RPMI8226 (cell line): ENCODE measurements at regions not wholly inside any gene's neighbourhood (a gene's known extent, or its start where the extent isn't known, plus 50 kb on each side); places are given as distances from the start of the nearest gene placed in this dataset.
A peak's percentile ranks its signal among the peaks of the same experiment; 100 is the strongest.
"Not testable (repeated sequence)": the region's sequence is repeated elsewhere in the genome, so short reads cannot be mapped to it uniquely, and the experiment has no call there.

Source experiments
- DNase-seq: peaks from one replicate; pipeline ENCODE4 v3.0.0-alpha.2; 2015

GRCh38 chr3:33957176-33957575 is 158.7 kb downstream of the PDCD6IP start:
- no peak for DNase-seq

DNA sequence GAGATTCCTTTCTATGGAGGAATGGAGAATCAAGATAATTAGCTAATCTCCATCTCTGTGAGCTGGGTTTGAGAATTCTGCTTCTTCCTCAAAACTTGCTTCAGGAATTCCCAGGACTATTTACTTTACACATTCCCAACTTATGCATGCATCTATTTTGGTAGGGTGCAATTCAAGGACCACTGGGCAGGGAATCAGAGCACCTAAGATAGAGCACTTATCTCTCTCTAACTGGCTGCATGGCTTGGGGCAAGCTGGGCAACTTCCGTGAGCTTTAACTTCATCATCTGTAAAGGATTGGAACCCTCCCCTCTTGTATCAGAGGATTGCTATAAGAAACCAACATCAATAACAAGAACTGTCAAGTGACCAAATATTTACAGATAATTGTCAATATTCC is 160.2 kb downstream of the PDCD6IP start:
- DNase-seq: no peak

DNA sequence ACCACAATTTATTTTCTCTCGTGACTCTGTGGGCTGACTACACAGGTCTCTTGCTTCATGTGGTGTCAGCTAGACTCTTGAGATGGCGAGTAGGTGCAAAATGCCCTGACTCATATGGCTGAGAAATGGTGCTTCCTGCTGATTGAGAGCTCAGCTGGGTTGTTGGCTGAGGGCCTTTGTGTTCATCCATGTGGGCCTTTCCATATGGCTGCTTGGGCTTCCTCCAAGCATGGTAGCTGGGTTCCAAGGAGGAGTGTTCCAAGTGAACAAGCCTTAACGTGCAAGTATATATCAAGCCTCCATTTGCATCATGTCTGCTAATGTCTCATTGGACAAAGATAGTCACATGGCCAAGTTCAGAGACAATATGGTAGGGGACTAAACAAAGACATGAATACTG is 164.0 kb downstream of the PDCD6IP start:
- DNase-seq: no peak

DNA sequence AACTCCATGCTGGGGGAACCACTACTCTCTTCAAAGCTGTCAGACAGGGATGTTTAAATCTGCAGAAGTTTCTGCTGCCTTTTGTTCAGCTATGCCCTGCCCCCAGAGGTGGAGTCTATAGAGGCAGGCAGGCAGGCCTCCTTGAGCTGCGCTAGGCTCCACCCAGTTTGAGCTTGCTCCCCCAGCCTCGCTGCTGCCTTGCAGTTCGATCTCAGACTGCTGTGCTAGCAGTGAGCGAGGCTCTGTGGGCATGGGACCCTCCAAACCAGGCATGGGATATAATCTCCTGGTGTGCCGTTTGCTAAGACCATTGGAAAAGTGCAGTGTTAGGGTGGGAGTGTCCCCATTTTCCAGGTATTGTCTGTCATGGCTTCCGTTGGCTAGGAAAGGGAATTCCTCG is 171.8 kb downstream of the PDCD6IP start:
- not testable (repeated sequence) for DNase-seq

DNA sequence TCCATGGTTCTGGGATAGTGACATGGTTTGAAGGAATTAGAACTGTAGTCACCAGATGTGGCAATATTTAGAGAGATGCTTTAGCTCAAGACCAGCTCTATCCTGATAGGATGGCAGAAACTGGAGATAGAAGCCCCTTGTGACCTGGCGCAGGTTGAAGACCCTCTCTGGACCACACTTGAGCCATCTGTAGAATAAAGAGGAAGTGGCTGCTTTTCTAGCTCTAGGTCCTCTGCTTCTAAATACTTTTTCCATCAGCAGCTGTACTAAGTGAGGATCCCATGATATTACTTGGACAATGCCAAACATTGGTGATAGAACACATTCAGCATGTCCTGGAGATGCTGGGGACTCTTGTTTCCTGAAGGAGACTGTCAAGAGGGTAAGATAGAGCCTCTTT is 172.6 kb downstream of the PDCD6IP start:
- no peak for DNase-seq

DNA sequence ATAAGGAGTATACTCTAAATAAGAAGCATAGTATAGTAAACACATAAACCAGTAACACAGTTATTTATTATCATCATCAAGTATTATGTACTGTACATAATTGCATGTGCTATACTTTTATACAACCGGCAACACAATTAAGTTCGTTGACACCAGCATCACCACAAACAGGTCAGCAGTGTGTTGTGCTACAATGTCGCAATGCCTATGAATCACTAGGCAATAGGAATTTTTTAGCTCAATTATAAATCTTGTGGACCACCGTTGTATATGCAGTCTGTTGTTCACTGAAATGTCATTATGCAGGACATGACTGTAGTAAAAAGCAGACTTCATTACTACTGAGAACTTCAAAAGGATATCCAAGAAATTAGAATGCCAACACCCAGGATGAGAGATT is 177.0 kb downstream of the PDCD6IP start:
- no peak for DNase-seq

DNA sequence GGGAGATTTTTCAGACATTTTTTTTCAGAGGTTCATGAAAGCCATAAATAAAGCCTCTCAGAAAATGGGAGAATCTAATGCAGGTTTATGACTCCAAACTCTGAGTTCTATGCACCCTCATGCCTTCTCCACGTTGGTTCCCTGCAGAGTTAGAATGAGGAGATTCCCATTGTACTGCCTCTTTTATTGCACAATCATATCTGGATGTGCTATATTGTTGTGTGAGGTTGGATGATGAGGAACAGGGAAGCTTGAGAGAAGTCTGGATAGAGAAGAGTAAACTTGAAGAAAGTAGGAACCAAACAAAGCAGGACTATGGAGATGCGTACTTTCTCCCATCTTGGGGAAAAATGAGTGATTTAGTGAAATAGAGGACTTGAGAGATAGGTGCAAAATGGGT is 178.8 kb downstream of the PDCD6IP start:
- no peak for DNase-seq

DNA sequence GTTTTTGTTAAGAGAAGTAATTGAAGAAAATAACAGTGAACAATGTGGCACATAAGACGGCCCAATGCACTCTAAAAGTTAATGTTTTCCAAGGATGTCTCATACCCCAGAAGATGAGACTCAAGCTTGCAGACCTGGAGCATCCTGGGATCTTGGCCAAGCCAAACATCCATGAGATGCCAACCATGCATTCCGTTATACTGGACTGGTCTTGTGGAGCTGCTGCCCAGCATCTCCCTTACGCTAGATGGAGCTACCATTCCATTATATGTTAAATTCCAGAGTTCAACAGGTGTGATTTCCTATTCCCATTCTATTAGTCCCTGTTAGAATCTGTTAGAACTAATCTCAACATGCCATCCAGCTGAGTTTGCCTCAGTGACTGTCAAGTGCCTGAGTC is 181.8 kb downstream of the PDCD6IP start:
- DNase-seq: no peak

DNA sequence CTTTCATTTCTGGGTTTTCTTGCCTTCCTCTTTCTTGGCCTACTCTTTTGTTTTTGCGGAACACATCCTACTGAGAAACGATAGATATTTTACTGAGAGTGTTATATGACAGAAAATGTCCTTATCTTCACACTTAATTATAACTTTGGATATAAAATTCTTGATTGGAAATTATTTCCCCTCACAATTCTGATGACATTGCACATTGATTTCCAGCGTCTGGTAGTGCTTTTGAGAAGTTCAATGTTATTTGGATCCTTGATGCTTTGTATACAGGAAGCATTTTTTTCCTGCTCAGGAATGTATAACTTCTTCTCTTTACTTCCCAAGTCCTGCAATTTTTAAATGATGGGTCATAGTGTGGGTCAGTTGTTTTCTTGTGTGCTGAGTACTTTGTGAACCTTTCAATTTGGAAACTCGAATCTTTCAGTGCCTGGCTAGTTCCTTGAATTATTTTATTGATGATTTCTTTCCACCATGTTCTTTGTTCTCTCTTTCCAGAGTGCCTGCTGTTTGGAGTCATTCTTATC is 183.9 kb downstream of the PDCD6IP start:
- no peak for DNase-seq

GRCh38 chr3:33982949-33983348 is 184.5 kb downstream of the PDCD6IP start:
- not testable (repeated sequence) for DNase-seq

DNA sequence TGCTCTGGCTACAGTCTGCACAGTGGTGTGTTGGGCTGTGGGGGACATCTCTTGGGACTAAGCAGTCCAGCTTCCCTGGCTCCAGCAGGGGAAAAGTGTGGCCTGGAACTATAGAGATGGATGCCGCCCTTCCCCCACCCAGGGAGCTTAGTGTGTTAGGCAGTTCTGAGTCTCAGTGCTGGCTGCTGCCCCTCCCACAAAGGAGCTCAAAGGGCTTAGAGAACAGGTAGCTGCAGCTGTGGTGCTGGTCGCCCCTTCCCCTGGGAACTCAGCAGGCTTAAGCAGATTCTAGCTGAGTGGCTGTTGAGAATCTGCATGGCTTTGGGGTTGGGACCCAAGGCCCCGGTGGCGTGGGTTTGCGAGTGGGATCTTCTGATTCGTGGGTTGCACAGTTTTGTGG is 190.8 kb downstream of the PDCD6IP start:
- no peak for DNase-seq

GRCh38 chr3:33991673-33992072 is 193.2 kb downstream of the PDCD6IP start:
- DNase-seq: no peak

- no peak for DNase-seq
Observed at GRCh38 chr3:33993631-33994030, 195.2 kb downstream of the PDCD6IP start.

DNA sequence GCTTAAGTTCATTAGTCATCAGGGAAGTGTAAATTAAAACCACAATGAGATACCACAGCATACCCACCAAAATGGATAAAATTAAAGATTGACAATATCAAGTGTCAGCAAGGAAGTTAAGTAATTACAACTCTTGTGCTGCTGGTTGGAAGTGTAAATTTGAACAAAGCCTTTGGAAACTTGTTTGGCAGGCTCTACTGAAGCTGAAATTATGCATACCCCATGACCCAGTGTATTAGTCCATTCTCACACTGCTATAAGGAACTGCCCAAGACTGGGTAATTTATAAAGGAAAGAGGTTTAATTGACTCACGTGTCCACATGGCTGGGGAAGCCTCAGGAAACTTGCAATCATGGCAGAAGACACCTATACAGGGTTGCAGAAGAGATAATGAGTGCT is 196.1 kb downstream of the PDCD6IP start:
- no peak for DNase-seq

DNA sequence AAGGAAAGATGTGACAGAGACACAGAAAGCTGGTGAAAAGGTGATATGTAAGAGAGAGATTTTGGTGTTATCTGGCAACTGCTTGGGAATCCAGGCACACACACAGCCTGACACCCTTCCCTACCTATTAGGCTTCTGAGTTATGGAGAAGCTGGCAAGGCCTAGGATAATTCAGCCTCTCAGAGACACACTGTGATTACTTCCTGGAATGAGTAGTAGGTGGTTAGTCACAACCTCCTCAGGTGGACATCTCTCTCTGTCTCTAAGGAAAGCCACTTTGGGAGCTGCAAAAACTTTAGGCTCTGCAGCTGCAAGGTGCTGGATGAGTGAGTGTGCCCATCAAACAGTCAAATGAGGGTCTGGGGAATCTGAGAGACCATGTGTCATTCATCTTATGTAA is 201.9 kb downstream of the PDCD6IP start:
- DNase-seq: no peak

GRCh38 chr3:34001022-34001421 is 202.6 kb downstream of the PDCD6IP start:
- no peak for DNase-seq

DNA sequence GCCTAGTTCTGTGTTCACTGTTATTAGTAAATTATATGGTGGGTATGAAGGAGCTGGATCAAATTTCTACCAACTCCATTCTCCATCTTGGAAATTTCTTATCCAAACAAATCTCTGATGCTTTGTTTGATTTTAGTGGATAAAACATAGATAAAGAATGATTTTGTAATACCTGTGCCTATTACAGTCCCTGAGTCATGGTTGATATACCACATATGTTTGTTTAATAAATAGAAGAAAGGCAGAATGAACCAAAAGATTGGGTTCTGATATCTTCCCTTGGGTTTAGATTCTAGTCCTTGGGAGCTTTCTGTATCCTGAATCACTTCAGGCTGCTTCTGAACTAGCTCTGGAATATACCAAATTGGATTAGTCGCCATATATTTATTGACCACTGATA is 203.6 kb downstream of the PDCD6IP start:
- DNase-seq: no peak

DNA sequence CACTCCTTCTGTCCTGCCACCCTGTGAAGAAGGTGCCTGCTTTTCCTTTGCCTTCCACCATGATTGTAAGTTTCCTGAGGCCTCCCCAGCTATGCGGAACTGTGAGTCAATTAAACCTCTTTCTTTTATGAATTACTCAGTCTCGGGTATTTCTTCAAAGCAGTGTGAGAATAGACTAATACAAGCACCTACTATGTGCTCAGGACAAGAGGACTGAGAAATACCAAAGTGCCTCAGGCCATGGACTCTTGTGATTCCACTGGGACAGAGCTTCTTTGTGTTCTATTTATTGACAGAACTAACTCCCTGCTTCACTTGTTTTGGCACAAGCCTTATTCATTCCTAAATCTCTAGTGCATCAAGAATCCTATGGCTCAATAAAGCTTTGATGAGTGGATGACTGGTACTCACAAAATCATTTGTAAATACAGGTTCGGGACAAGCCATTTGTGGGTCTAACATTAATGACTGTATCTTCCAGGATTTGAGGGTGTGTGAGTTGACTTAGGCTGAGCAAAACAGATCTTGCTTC is 204.2 kb downstream of the PDCD6IP start:
- no peak for DNase-seq

GRCh38 chr3:34005886-34006285 is 207.5 kb downstream of the PDCD6IP start:
- no peak for DNase-seq

- no peak for DNase-seq
Observed at GRCh38 chr3:34008191-34008590, 209.8 kb downstream of the PDCD6IP start.

GRCh38 chr3:34008836-34009809 is 210.7 kb downstream of the PDCD6IP start:
- DNase-seq: no peak

DNA sequence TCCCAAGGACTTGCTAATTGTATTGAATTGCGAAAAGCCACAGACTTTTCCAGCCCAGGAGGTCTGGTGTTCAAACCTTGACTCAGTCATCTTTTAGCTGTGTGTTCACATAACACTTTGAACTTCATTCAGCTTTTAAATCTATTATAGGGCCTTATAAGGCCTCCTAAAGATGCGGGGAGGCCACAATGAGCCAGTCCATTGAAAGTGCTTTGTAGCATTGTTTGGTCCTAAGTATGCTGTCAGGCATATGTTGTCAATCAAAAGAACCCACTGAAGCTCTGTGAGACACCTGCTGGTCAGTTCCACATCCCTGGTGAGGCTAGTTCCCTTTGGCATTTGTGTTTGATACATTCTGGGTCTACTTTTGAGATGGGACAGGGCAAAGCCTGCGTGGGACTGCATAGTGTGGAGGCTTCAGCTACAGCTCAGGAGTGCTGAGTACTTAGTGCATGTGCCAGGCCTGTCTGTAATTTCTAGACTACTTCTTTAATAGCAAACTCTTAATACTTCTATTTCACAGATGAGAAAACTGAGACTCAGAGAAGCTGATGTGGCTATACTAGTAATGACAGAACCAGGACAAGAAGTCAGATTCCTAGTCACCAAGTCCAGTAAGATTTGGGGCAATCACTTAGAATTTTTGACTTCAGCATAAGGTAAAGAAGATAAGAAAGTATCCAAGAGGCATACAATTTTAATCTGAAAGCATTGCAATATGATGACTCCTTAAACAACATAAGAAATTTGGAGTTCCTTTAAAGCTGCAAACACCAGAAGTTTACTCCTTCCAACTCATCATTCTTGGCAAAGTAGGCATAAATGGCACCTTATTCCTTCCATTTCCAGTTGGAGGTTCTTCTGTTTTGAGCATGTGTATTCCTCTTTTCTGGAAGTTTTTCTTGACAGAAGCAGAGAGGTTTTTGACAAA is 213.0 kb downstream of the PDCD6IP start:
- peak; percentile 3 for DNase-seq

DNA sequence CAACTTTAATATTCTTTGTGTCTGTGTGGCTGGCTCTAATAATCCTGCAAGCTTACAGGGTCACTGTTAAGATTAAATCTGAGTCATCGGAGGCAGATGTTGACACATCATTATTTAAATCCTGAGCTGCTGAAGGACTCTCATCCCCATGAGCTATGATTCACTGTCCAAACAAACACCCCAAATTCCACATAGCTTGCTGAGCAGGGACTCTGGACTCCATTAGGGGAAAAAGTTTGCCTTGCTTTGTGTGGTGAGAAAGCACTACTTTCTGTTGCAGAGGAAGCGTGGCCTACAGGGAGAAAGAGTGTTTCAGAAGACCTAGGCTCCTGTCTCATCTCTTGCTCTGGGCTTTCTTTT is 213.7 kb downstream of the PDCD6IP start:
- no peak for DNase-seq
